ENCODE measurements at regions not wholly inside any gene's neighbourhood (a gene's known extent, or its start where the extent isn't known, plus 50 kb on each side); places are given as distances from the start of the nearest gene placed in this dataset.

DNA sequence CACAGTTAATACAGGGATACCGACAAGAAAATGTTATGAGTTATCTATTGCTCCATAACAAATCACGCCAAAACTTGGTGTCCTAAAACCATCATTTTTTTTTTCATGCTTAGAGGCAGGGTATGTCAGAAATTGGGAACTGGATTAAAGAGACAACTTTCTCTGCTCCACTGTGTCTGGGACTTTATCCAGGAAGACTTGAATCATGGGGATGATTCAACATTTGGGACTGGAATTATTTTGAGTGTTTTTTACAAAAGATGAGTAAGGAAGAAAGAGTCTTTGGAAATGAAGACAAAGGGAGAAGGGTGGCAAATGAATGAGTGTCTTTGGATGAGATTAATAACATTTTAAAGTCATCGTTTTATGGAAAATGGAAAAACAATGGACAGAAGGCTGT is 1883.7 kb upstream of the C9orf72 start:
- TF ChIP-seq, protein P1, sequence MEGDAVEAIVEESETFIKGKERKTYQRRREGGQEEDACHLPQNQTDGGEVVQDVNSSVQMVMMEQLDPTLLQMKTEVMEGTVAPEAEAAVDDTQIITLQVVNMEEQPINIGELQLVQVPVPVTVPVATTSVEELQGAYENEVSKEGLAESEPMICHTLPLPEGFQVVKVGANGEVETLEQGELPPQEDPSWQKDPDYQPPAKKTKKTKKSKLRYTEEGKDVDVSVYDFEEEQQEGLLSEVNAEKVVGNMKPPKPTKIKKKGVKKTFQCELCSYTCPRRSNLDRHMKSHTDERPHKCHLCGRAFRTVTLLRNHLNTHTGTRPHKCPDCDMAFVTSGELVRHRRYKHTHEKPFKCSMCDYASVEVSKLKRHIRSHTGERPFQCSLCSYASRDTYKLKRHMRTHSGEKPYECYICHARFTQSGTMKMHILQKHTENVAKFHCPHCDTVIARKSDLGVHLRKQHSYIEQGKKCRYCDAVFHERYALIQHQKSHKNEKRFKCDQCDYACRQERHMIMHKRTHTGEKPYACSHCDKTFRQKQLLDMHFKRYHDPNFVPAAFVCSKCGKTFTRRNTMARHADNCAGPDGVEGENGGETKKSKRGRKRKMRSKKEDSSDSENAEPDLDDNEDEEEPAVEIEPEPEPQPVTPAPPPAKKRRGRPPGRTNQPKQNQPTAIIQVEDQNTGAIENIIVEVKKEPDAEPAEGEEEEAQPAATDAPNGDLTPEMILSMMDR (IDR thresholded peaks at IDR 0.05; ENCODE audit: borderline replicate concordance) = no peak
- intact Hi-C loops (cut with micrococcal nuclease) = no loop called here
- DNase-seq = no peak
- Histone ChIP-seq H3K9me3 (replicated peaks) (peaks cover 71% of the 10 kb centered on the region), H3K27ac (replicated peaks) (no peak overlapping the region), H3K4me3 (no peak overlapping the region), H3K27me3 (ENCODE audit: low read depth) (no peaks in the 10 kb centered on the region), H3K4me1 (no peaks in the 10 kb centered on the region), H3K36me3 (no peaks in the 10 kb centered on the region)

DNA sequence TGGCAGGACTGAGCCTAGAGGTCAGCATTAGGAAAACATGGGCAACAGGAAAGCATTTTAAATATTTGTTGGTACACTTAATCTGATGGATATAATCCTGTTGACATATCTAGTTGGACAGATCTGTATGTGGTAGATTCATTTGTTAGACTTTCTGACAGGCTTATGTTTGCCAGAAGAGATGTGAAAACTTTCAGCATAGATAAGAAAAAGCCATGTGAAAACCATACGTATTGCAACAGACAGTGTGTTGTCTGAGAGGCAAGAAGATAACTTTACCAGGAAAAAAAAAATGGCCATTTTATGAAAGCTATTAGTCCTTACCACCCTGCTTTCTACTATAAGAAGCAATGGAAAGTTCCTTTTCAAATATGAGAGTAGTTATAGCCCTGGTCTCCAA is 1902.2 kb upstream of the C9orf72 start:
- Histone ChIP-seq H3K36me3 (no peaks in the 10 kb centered on the region), H3K27me3 (ENCODE audit: low read depth) (no peaks in the 10 kb centered on the region), H3K4me1 (no peaks in the 10 kb centered on the region), H3K9me3 (replicated peaks) (peaks cover 40% of the 10 kb centered on the region), H3K27ac (replicated peaks) (no peak overlapping the region), H3K4me3 (no peak overlapping the region)
- TF ChIP-seq, protein P1 (IDR thresholded peaks at IDR 0.05; ENCODE audit: borderline replicate concordance) = no peak
- intact Hi-C loops (cut with micrococcal nuclease) = no loop called here
- DNase-seq = no peak

DNA sequence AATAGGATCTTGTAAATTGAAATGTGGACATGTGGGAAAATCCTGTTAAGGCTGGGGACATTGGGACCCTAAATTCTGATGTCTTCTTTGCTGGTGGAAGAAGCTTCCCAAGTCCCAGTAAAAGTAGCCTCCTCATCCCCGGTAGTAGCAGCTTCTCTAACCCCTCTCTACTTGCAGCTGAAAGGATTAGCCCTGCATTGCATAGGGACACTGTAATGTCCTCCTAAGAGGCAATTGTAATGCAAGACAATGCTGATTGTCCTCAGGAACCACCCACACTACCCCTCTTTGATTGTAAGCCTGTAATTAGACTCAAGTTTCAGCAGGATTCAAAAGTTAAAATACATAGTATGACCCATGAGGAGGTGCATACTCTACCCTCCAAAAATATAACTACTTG is 1938.4 kb upstream of the C9orf72 start:
- H3K4me1 ChIP-seq = no peaks in the 10 kb centered on the region
- no peak overlapping the region for H3K27ac ChIP-seq (replicated peaks)
- H3K9me3 ChIP-seq (replicated peaks) = peaks cover 25% of the 10 kb centered on the region
- H3K27me3 ChIP-seq (ENCODE audit: low read depth) = no peaks in the 10 kb centered on the region
- no peak overlapping the region for H3K4me3 ChIP-seq
- TF ChIP-seq, protein P1 (IDR thresholded peaks at IDR 0.05; ENCODE audit: borderline replicate concordance) = no peak
- intact Hi-C loops (cut with micrococcal nuclease) = no loop called here
- H3K36me3 ChIP-seq = no peaks in the 10 kb centered on the region
- DNase-seq = no peak

DNA sequence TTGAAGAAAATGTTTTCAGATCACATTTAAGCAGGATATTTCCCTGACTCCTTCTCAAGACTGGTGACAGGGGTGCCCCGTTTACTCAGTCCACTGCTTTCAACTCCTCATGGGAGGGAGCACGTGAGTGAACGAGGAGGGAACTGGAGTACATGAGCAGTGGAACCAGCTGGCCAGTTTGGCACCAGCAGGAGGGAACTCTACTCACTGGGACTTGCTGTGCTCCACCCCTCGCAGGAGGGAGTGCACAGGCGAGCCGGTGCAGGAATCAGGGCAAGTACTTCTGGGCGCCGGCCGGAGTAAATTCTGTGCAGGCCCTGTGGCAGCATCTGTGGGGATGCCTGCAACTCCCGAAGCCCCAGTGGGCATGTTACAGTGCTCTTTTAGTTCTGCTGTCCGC is 1941.1 kb upstream of the C9orf72 start:
- Histone ChIP-seq H3K27me3 (ENCODE audit: low read depth) (no peaks in the 10 kb centered on the region), H3K4me3 (no peak overlapping the region), H3K9me3 (replicated peaks) (peaks cover 22% of the 10 kb centered on the region), H3K4me1 (no peaks in the 10 kb centered on the region), H3K27ac (replicated peaks) (no peak overlapping the region), H3K36me3 (no peaks in the 10 kb centered on the region)
- intact Hi-C loops (cut with micrococcal nuclease) = no loop called here
- TF ChIP-seq, protein P1 (IDR thresholded peaks at IDR 0.05; ENCODE audit: borderline replicate concordance) = no peak
- DNase-seq = no peak

DNA sequence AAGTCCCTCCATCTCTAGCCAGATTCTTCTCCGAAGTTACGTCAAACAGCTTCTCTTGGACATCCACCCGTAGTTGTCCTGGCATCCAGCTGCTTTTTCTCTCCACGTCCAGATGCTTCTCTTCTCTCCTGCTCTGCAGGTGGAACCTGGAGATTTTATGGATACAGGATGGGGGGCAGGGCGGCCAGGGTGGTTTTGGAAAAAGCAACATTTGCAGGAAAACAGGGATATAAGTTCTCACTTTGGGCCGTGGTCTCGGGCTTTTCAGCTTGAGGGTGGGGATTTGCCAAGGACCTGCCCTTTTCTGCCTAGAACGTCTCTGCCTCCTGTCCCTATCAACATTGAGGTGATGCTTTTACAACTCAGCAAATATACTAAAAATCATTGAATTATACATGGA is 1941.6 kb upstream of the C9orf72 start:
- H3K4me3 ChIP-seq = no peak overlapping the region
- no peak overlapping the region for H3K27ac ChIP-seq (replicated peaks)
- H3K36me3 ChIP-seq = no peaks in the 10 kb centered on the region
- intact Hi-C loops (cut with micrococcal nuclease) = no loop called here
- peaks cover 17% of the 10 kb centered on the region for H3K9me3 ChIP-seq (replicated peaks)
- no peaks in the 10 kb centered on the region for H3K4me1 ChIP-seq
- TF ChIP-seq, protein P1 (IDR thresholded peaks at IDR 0.05; ENCODE audit: borderline replicate concordance) = no peak
- H3K27me3 ChIP-seq (ENCODE audit: low read depth) = no peaks in the 10 kb centered on the region
- DNase-seq = no peak

DNA sequence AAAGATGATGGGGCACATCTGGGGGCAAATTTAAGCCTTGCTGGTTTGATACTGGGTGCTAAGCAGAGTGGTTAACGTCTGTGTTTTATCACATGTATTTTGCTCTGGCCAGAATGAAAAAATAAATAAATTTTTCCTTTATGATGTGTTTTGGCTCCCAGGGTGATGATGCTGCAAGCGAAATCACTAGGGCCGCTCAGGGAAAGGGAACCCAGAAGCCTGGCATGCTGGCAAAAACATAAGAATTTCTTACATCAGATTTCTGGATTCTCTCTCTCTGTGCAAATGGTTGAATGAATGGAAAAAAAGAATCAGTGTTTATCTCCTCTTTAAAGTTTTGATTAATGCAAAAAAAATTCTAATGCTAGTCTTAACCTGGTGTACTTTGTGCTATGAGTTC is 1975.2 kb upstream of the C9orf72 start:
- Histone ChIP-seq H3K27me3 (ENCODE audit: low read depth) (no peaks in the 10 kb centered on the region), H3K4me1 (no peaks in the 10 kb centered on the region), H3K4me3 (no peak overlapping the region), H3K36me3 (no peaks in the 10 kb centered on the region), H3K9me3 (replicated peaks) (no peaks in the 10 kb centered on the region), H3K27ac (replicated peaks) (no peak overlapping the region)
- TF ChIP-seq, protein P1 (IDR thresholded peaks at IDR 0.05; ENCODE audit: borderline replicate concordance) = no peak
- intact Hi-C loops (cut with micrococcal nuclease) = loop anchor here (10.0 kb wide), 1 partner anchor 56 kb away; no protein-coding TSS in a partner anchor
- DNase-seq = no peak

Data from left ventricle myocardium inferior (tissue), 1 donor.